Activated T-cell treated with anti-CD3 and anti-CD28 coated beads, Interleukin-2, amount 50 U/mL, for 72 hours (primary cell): ENCODE measurements at regions not wholly inside any gene's neighbourhood (a gene's known extent, or its start where the extent isn't known, plus 50 kb on each side); places are given as distances from the start of the nearest gene placed in this dataset.

ENCODE experiments used
- ATAC-seq, 2 donors: fragments of 150-1000 bp; cut with Tn5 transposase; replicated peaks in 1 of 2; 2 replicates each; pipeline ENCODE4 v1.10.0; 2021; ENCODE audit warnings: moderate library complexity in 2 of 2, mild to moderate bottlenecking in 1 of 2
- DNase-seq, 2 donors: peaks; one replicate each; pipeline ENCODE4 v3.0.0; 2021 to 2022; ENCODE audit warnings: mixed read lengths in 1 of 2
- H3K27ac Mint-ChIP-seq: one replicate; pipeline ENCODE4 v1.8.0; 2022; ENCODE audit warnings: mild to moderate bottlenecking, moderate library complexity, mixed read lengths
- H3K27me3 Mint-ChIP-seq: one replicate; pipeline ENCODE4 v1.8.0; 2022; ENCODE audit warnings: low read depth, mixed read lengths
- H3K36me3 Mint-ChIP-seq, 2 donors: one replicate each; pipeline ENCODE4 v1.8.0; 2022; ENCODE audit warnings: mixed read lengths in 2 of 2, mild to moderate bottlenecking in 1 of 2; ENCODE audit not compliant: insufficient read depth in 2 of 2
- H3K4me1 Mint-ChIP-seq: one replicate; pipeline ENCODE4 v1.8.0; 2022; ENCODE audit warnings: low read depth, mixed read lengths
- H3K4me3 Mint-ChIP-seq, 2 donors: one replicate each; pipeline ENCODE4 v1.8.0; 2022; ENCODE audit warnings: mild to moderate bottlenecking in 2 of 2, mixed read lengths in 2 of 2, moderate library complexity in 2 of 2
- H3K9me3 Mint-ChIP-seq, 2 donors: one replicate each; pipeline ENCODE4 v1.8.0; 2022; ENCODE audit warnings: mixed read lengths in 2 of 2

GRCh38 chr2:195428673-195429072 is 228.4 kb upstream of the SLC39A10 start:
- Mint-ChIP-seq H3K4me1 (peaks cover 6% of the 10 kb centered on the region), H3K36me3 (no peaks in the 10 kb centered on the region), H3K27ac (no peak overlapping the region), H3K27me3 (no peaks in the 10 kb centered on the region), H3K4me3 (no peak overlapping the region), H3K9me3 (peaks cover 1 to 3% of the 10 kb centered on the region in 2 donors)
- DNase-seq, result no peak
- no peak for ATAC-seq

- H3K4me3 Mint-ChIP-seq, result no peak overlapping the region
- H3K27ac Mint-ChIP-seq, result no peak overlapping the region
- H3K4me1 Mint-ChIP-seq, result no peaks in the 10 kb centered on the region
- DNase-seq (no peak), ATAC-seq (no peak)
- H3K36me3 Mint-ChIP-seq, result no peaks in the 10 kb centered on the region
- H3K9me3 Mint-ChIP-seq, result no peaks in the 10 kb centered on the region
- H3K27me3 Mint-ChIP-seq, result no peaks in the 10 kb centered on the region
These were observed 231.7 kb upstream of the SLC39A10 start for GRCh38 chr2:195425328-195425727.

- H3K9me3 Mint-ChIP-seq, result no peaks in the 10 kb centered on the region
- no peaks in the 10 kb centered on the region for H3K27me3 Mint-ChIP-seq
- H3K36me3 Mint-ChIP-seq, result peaks cover 0 to 1% of the 10 kb centered on the region in 2 donors
- no peak for ATAC-seq
- no peaks in the 10 kb centered on the region for H3K4me1 Mint-ChIP-seq
- no peak overlapping the region for H3K4me3 Mint-ChIP-seq
- no peak overlapping the region for H3K27ac Mint-ChIP-seq
- no peak for DNase-seq
These were observed 238.0 kb upstream of the SLC39A10 start for GRCh38 chr2:195419033-195419432.

GRCh38 chr2:195414537-195415100 is 242.4 kb upstream of the SLC39A10 start:
- H3K36me3 Mint-ChIP-seq, result peaks cover 0 to 1% of the 10 kb centered on the region in 2 donors
- peaks cover 15% of the 10 kb centered on the region for H3K4me1 Mint-ChIP-seq
- no peak overlapping the region for H3K27ac Mint-ChIP-seq
- ATAC-seq (no peak), DNase-seq (no peak)
- H3K9me3 Mint-ChIP-seq, result no peaks in the 10 kb centered on the region
- H3K27me3 Mint-ChIP-seq, result no peaks in the 10 kb centered on the region
- no peak overlapping the region for H3K4me3 Mint-ChIP-seq

GRCh38 chr2:195413944-195414343 is 243.1 kb upstream of the SLC39A10 start:
- no peak for DNase-seq
- Mint-ChIP-seq H3K27me3 (no peaks in the 10 kb centered on the region), H3K9me3 (no peaks in the 10 kb centered on the region), H3K36me3 (peaks cover 0 to 1% of the 10 kb centered on the region in 2 donors), H3K4me1 (peaks cover 15% of the 10 kb centered on the region), H3K27ac (no peak overlapping the region), H3K4me3 (no peak overlapping the region)
- no peak for ATAC-seq

- H3K27ac Mint-ChIP-seq, result no peak overlapping the region
- peaks cover 0 to 1% of the 10 kb centered on the region in 2 donors for H3K36me3 Mint-ChIP-seq
These were observed 243.6 kb upstream of the SLC39A10 start for GRCh38 chr2:195413422-195413821.

GRCh38 chr2:195411219-195411687 is 245.8 kb upstream of the SLC39A10 start:
- H3K27ac Mint-ChIP-seq, result no peak overlapping the region

More at GRCh38 chr2:195413422-195413821, 243.6 kb upstream of the SLC39A10 start:
- ATAC-seq, result no peak
- H3K4me1 Mint-ChIP-seq, result peaks cover 15% of the 10 kb centered on the region
- DNase-seq, result no peak
- H3K9me3 Mint-ChIP-seq, result no peaks in the 10 kb centered on the region
- no peaks in the 10 kb centered on the region for H3K27me3 Mint-ChIP-seq
- H3K4me3 Mint-ChIP-seq, result no peak overlapping the region

GRCh38 chr2:195410074-195410671 is 246.9 kb upstream of the SLC39A10 start:
- no peaks in the 10 kb centered on the region for H3K9me3 Mint-ChIP-seq
- no peaks in the 10 kb centered on the region for H3K27me3 Mint-ChIP-seq
- peaks cover 0 to 1% of the 10 kb centered on the region in 2 donors for H3K36me3 Mint-ChIP-seq
- peak in 1 of 2 donors; percentile 41 for ATAC-seq
- no peak overlapping the region for H3K4me3 Mint-ChIP-seq
- no peak for DNase-seq
- H3K27ac Mint-ChIP-seq, result peak overlapping the region; percentile 77
- H3K4me1 Mint-ChIP-seq, result peaks cover 15% of the 10 kb centered on the region

More at GRCh38 chr2:195411219-195411687, 245.8 kb upstream of the SLC39A10 start:
- H3K4me3 Mint-ChIP-seq, result no peak overlapping the region
- H3K36me3 Mint-ChIP-seq, result peaks cover 0 to 1% of the 10 kb centered on the region in 2 donors
- H3K9me3 Mint-ChIP-seq, result no peaks in the 10 kb centered on the region
- ATAC-seq, result no peak
- no peak for DNase-seq
- peaks cover 15% of the 10 kb centered on the region for H3K4me1 Mint-ChIP-seq
- no peaks in the 10 kb centered on the region for H3K27me3 Mint-ChIP-seq

- no peak for ATAC-seq
- no peaks in the 10 kb centered on the region for H3K9me3 Mint-ChIP-seq
- DNase-seq, result no peak
- peaks cover 15% of the 10 kb centered on the region for H3K4me1 Mint-ChIP-seq
- H3K4me3 Mint-ChIP-seq, result no peak overlapping the region
- H3K36me3 Mint-ChIP-seq, result no peaks in the 10 kb centered on the region
- no peaks in the 10 kb centered on the region for H3K27me3 Mint-ChIP-seq
- H3K27ac Mint-ChIP-seq, result no peak overlapping the region
These were observed 248.2 kb upstream of the SLC39A10 start for GRCh38 chr2:195408811-195409210.

GRCh38 chr2:195408196-195408595 is 248.8 kb upstream of the SLC39A10 start:
- H3K27ac Mint-ChIP-seq, result no peak overlapping the region
- no peak overlapping the region for H3K4me3 Mint-ChIP-seq
- H3K36me3 Mint-ChIP-seq, result peaks cover 0 to 2% of the 10 kb centered on the region in 2 donors
- H3K4me1 Mint-ChIP-seq, result peaks cover 15% of the 10 kb centered on the region
- ATAC-seq (no peak), DNase-seq (no peak)
- H3K27me3 Mint-ChIP-seq, result no peaks in the 10 kb centered on the region
- H3K9me3 Mint-ChIP-seq, result no peaks in the 10 kb centered on the region

GRCh38 chr2:195407783-195408182 is 249.2 kb upstream of the SLC39A10 start:
- Mint-ChIP-seq H3K4me3 (no peak overlapping the region), H3K27ac (no peak overlapping the region), H3K9me3 (no peaks in the 10 kb centered on the region), H3K36me3 (peaks cover 0 to 2% of the 10 kb centered on the region in 2 donors), H3K4me1 (peaks cover 15% of the 10 kb centered on the region), H3K27me3 (no peaks in the 10 kb centered on the region)
- no peak for ATAC-seq
- no peak for DNase-seq

GRCh38 chr2:195406886-195407603 is 250.0 kb upstream of the SLC39A10 start:
- H3K36me3 Mint-ChIP-seq, result peaks cover 0 to 2% of the 10 kb centered on the region in 2 donors
- no peaks in the 10 kb centered on the region for H3K27me3 Mint-ChIP-seq
- no peak for ATAC-seq
- DNase-seq, result peak; percentile 10 to 13
- no peaks in the 10 kb centered on the region for H3K9me3 Mint-ChIP-seq
- H3K27ac Mint-ChIP-seq, result no peak overlapping the region
- peaks cover 15% of the 10 kb centered on the region for H3K4me1 Mint-ChIP-seq
- H3K4me3 Mint-ChIP-seq, result no peak overlapping the region

GRCh38 chr2:195404651-195405050 is 252.4 kb upstream of the SLC39A10 start:
- no peak overlapping the region for H3K4me3 Mint-ChIP-seq
- no peaks in the 10 kb centered on the region for H3K4me1 Mint-ChIP-seq
- no peaks in the 10 kb centered on the region for H3K27me3 Mint-ChIP-seq
- no peak for ATAC-seq
- no peak overlapping the region for H3K27ac Mint-ChIP-seq
- H3K9me3 Mint-ChIP-seq, result no peaks in the 10 kb centered on the region
- DNase-seq, result no peak
- peaks cover 0 to 2% of the 10 kb centered on the region in 2 donors for H3K36me3 Mint-ChIP-seq
